ENCODE measurements at regions not wholly inside any gene's neighbourhood (a gene's known extent, or its start where the extent isn't known, plus 50 kb on each side); places are given as distances from the start of the nearest gene placed in this dataset.

- no peaks in the 10 kb centered on the region for H3K79me2 ChIP-seq (ENCODE audit: insufficient read depth, low read depth, low read length)
- ChIA-PET POLR2A (interaction anchor here (0.6 to 1.6 kb wide), 4 partner anchors 8 to 96 kb away, joined by 3 to 4 read pairs (median 4); no protein-coding TSS in a partner anchor), CTCF (ENCODE audit: unreplicated experiment) (no interaction called here)
- BruUV-seq (replicated peaks) = no TSS peak
- peaks cover 4% of the 10 kb centered on the region; the same call in 1 of the 2 replicates for H3K36me3 ChIP-seq (ENCODE audit: insufficient read depth, low read length)
- H3K27ac ChIP-seq (ENCODE audit: low read depth, low read length, poor library complexity, severe bottlenecking) = no peak overlapping the region
- no peak for DNase-seq (ENCODE audit: low spot score)
- intact Hi-C loops (cut with micrococcal nuclease; ENCODE audit: unreplicated experiment) = no loop called here
- H3K4me1 ChIP-seq (ENCODE audit: insufficient read depth, low read length, poor library complexity, severe bottlenecking) = peaks cover 13% of the 10 kb centered on the region
- no peak overlapping the region for H3K4me2 ChIP-seq (ENCODE audit: low read length)
- H3K4me3 ChIP-seq (ENCODE audit: low read depth, low read length, poor library complexity, severe bottlenecking) = no peak overlapping the region
- peaks cover 21% of the 10 kb centered on the region for H3K9me3 ChIP-seq (ENCODE audit: low read length)
- no peaks in the 10 kb centered on the region for H3K9me2 ChIP-seq (ENCODE audit: insufficient read depth, low read length)
- H4K20me1 ChIP-seq (ENCODE audit: insufficient read depth, low read length) = no peaks in the 10 kb centered on the region
- no peak overlapping the region for H2AFZ ChIP-seq (ENCODE audit: low read length)
- TF ChIP-seq CTCF (conservative IDR thresholded peaks at IDR 0.05; ENCODE audit: low read length) (no peak), EZH2phosphoT487 (IDR thresholded peaks at IDR 0.05; ENCODE audit: borderline replicate concordance, low read depth, low read length) (no peak)
Observed at GRCh38 chr2:234343372-234343771, 153.5 kb downstream of the ARL4C start.

DNA sequence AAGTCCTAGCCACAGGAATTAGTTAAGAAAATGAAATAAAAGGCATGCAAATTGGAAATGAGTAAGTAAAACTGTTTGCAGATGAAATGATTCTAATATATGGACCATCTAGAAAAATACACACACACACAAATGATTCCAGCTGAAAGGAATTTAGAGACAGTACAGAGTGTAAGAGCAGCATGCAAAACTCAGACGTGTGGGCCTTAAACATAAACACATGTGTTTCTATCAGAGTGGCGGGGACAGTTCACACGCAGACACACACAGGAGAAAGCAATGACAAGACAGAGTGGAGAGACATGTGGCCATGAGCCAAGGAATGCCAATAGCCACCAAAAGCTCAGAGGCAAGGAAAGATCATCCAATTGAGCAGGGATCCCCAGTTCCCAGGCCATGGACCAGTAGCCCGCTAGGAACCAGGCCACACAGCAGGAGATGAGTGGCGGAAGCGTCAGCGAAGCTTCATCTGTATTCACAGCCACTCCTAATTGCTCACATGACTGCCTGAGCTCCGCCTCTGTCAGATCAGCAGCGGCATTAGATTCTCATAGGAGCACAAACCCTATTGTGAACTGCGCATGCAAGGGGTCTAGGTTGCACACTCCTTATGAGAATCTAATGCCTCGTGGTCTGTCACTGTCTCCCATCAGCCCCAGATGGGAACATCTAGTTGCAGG lies 155.4 kb downstream of the ARL4C start:
- DNase-seq (ENCODE audit: low spot score) = no peak
- TF ChIP-seq EZH2phosphoT487 (IDR thresholded peaks at IDR 0.05; ENCODE audit: borderline replicate concordance, low read depth, low read length) (no peak), CTCF (conservative IDR thresholded peaks at IDR 0.05; ENCODE audit: low read length) (no peak)
- peaks cover 6% of the 10 kb centered on the region for H3K4me1 ChIP-seq (ENCODE audit: insufficient read depth, low read length, poor library complexity, severe bottlenecking)
- H3K4me3 ChIP-seq (ENCODE audit: low read depth, low read length, poor library complexity, severe bottlenecking) = no peak overlapping the region
- CTCF ChIA-PET (ENCODE audit: unreplicated experiment) = no interaction called here
- no TSS peak for BruUV-seq (replicated peaks)
- H3K4me2 ChIP-seq (ENCODE audit: low read length) = no peak overlapping the region
- H3K9me3 ChIP-seq (ENCODE audit: low read length) = peaks cover 21% of the 10 kb centered on the region
- no peak overlapping the region for H3K27ac ChIP-seq (ENCODE audit: low read depth, low read length, poor library complexity, severe bottlenecking)
- H4K20me1 ChIP-seq (ENCODE audit: insufficient read depth, low read length) = no peaks in the 10 kb centered on the region
- H3K79me2 ChIP-seq (ENCODE audit: insufficient read depth, low read depth, low read length) = no peaks in the 10 kb centered on the region
- H2AFZ ChIP-seq (ENCODE audit: low read length) = no peak overlapping the region
- intact Hi-C loops (cut with micrococcal nuclease; ENCODE audit: unreplicated experiment) = no loop called here
- POLR2A ChIA-PET = interaction anchor here (0.6 to 1.4 kb wide), 3 partner anchors 14 to 127 kb away, joined by 3 read pairs; no protein-coding TSS in a partner anchor
- peaks cover 4% of the 10 kb centered on the region; the same call in 1 of the 2 replicates for H3K36me3 ChIP-seq (ENCODE audit: insufficient read depth, low read length)
- H3K9me2 ChIP-seq (ENCODE audit: insufficient read depth, low read length) = no peaks in the 10 kb centered on the region

DNA sequence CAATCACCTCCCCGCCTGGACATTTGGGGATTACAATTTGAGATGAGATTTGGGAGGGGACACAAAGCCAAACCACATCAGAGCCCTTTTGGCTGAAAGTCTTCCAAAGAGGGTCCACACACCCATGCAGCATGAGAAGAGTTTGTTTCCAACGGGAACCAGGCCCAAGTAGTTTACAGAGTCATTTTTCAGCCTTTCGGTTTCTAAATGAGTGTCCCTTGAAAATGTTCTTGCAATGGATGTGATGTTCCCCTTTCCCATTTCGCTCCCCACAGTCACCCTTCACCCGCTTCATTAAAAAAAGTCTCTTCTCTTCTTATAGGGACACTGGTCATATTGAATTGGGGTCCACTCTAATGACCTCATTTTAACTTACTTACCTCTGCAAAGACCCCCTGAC lies 157.4 kb downstream of the ARL4C start:
- ChIA-PET POLR2A (interaction anchor here (0.8 kb wide), 1 partner anchor 36 kb away, joined by 4 read pairs; no protein-coding TSS in a partner anchor), CTCF (ENCODE audit: unreplicated experiment) (no interaction called here)
- H2AFZ ChIP-seq (ENCODE audit: low read length) = no peak overlapping the region
- H3K4me3 ChIP-seq (ENCODE audit: low read depth, low read length, poor library complexity, severe bottlenecking) = no peak overlapping the region
- no peak for DNase-seq (ENCODE audit: low spot score)
- H3K9me2 ChIP-seq (ENCODE audit: insufficient read depth, low read length) = no peaks in the 10 kb centered on the region
- peaks cover 6% of the 10 kb centered on the region for H3K4me1 ChIP-seq (ENCODE audit: insufficient read depth, low read length, poor library complexity, severe bottlenecking)
- H3K9me3 ChIP-seq (ENCODE audit: low read length) = peaks cover 21% of the 10 kb centered on the region
- no peak overlapping the region for H3K4me2 ChIP-seq (ENCODE audit: low read length)
- intact Hi-C loops (cut with micrococcal nuclease; ENCODE audit: unreplicated experiment) = no loop called here
- peaks cover 4% of the 10 kb centered on the region; the same call in 1 of the 2 replicates for H3K36me3 ChIP-seq (ENCODE audit: insufficient read depth, low read length)
- H4K20me1 ChIP-seq (ENCODE audit: insufficient read depth, low read length) = no peaks in the 10 kb centered on the region
- BruUV-seq (replicated peaks) = no TSS peak
- H3K27ac ChIP-seq (ENCODE audit: low read depth, low read length, poor library complexity, severe bottlenecking) = no peak overlapping the region
- TF ChIP-seq CTCF (conservative IDR thresholded peaks at IDR 0.05; ENCODE audit: low read length) = no peak
- H3K79me2 ChIP-seq (ENCODE audit: insufficient read depth, low read depth, low read length) = no peaks in the 10 kb centered on the region
